ENCODE measurements at regions not wholly inside any gene's neighbourhood (a gene's known extent, or its start where the extent isn't known, plus 50 kb on each side); places are given as distances from the start of the nearest gene placed in this dataset.

GRCh38 chr9:16182784-16183183 is 629.9 kb downstream of the CCDC171 start:
- WGBS, 2 donors, result 83% methylated on average over 1 of the region's 6 CpGs; no CpG with 5 or more reads in 1 of the 2 donors
- no peak overlapping the region for H3K4me3 ChIP-seq
- H3K9me3 ChIP-seq, result no peaks in the 10 kb centered on the region
- DNase-seq, result no peak
- H3K4me1 ChIP-seq, result no peaks in the 10 kb centered on the region
- intact Hi-C loops (cut with DNase I), result no loop called here
- no peak overlapping the region for H3K27ac ChIP-seq
- no peak for TF ChIP-seq POLR2A (IDR thresholded peaks at IDR 0.05)
- TF ChIP-seq, protein P1, sequence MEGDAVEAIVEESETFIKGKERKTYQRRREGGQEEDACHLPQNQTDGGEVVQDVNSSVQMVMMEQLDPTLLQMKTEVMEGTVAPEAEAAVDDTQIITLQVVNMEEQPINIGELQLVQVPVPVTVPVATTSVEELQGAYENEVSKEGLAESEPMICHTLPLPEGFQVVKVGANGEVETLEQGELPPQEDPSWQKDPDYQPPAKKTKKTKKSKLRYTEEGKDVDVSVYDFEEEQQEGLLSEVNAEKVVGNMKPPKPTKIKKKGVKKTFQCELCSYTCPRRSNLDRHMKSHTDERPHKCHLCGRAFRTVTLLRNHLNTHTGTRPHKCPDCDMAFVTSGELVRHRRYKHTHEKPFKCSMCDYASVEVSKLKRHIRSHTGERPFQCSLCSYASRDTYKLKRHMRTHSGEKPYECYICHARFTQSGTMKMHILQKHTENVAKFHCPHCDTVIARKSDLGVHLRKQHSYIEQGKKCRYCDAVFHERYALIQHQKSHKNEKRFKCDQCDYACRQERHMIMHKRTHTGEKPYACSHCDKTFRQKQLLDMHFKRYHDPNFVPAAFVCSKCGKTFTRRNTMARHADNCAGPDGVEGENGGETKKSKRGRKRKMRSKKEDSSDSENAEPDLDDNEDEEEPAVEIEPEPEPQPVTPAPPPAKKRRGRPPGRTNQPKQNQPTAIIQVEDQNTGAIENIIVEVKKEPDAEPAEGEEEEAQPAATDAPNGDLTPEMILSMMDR (IDR thresholded peaks at IDR 0.05), result no peak
- no peaks in the 10 kb centered on the region for H3K36me3 ChIP-seq
- no peaks in the 10 kb centered on the region for H3K27me3 ChIP-seq

GRCh38 chr9:16184964-16185646 is 632.3 kb downstream of the CCDC171 start:
- Histone ChIP-seq H3K27ac (no peak overlapping the region), H3K4me1 (no peaks in the 10 kb centered on the region), H3K27me3 (no peaks in the 10 kb centered on the region), H3K9me3 (peaks cover 0 to 8% (median 0%) of the 10 kb centered on the region in 3 donors), H3K4me3 (no peak overlapping the region), H3K36me3 (no peaks in the 10 kb centered on the region)
- 86 to 93% methylated on average over 4 of the region's 4 CpGs for WGBS, 2 donors
- TF ChIP-seq POLR2A (IDR thresholded peaks at IDR 0.05), result no peak
- TF ChIP-seq, protein P1 (IDR thresholded peaks at IDR 0.05), result no peak
- intact Hi-C loops (cut with DNase I), result no loop called here
- no peak for DNase-seq

DNA sequence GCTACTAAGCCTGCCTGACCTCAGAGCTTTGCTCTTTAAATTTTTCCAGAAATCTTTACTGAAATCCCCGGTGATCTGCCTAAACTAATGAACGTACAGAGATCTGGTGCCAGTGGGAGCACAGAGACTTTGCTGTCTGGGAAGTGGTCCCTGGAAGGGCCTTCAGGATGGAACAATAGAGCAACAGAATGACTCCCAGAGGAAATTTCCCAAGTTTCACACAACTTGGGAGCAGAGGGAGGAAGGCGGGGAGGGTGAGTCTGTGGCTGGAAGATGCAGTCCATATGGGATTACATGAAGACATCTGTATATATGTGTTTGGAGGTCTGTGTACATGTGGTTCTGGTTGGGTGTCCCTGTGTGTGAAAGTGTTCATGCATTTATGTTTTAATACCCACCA is 638.3 kb downstream of the CCDC171 start:
- intact Hi-C loops (cut with DNase I), result no loop called here
- Histone ChIP-seq H3K36me3 (no peaks in the 10 kb centered on the region), H3K27ac (no peak overlapping the region), H3K4me3 (no peak overlapping the region), H3K27me3 (no peaks in the 10 kb centered on the region), H3K9me3 (peaks cover 0 to 8% (median 0%) of the 10 kb centered on the region in 3 donors), H3K4me1 (peaks cover 0 to 12% (median 10%) of the 10 kb centered on the region in 3 donors)
- 97 to 100% methylated on average over 1 to 3 of the region's 3 CpGs for WGBS, 2 donors
- no peak for DNase-seq
- TF ChIP-seq, protein P1 (IDR thresholded peaks at IDR 0.05), result no peak
- TF ChIP-seq POLR2A (IDR thresholded peaks at IDR 0.05), result no peak

DNA sequence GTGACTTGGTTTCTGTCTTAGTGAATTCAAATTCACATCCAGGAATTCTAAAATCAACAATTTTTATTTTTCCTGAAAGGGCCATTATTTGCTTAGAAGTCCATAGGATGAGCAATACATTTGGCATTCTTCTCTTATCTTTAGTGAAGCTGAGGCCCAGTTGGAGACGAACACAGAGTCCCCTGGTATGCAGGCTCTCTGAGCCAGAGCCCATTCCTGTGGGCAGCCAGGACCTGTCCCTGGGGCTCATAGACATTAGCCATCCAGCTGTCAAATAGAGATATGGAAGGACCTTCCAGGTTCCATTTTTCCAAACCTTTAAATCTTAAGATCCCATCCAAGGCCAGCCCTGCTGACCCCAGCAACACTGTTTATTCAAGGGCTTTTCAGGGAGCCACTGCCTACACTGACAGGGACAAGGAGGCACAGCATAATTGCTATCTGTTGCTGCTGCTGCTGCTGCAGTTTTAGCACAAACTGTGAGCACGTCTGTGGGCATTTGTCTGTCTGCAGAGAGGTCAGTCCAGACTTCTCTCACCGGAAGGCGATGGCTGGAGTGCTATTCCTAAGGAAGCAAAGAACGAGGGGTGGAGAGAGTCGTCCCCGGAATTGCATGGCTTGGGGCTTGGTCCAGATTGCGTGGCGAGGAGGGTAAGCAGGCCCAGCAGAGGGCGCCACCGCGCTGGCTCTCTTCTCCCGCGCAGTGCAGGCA is 639.0 kb downstream of the CCDC171 start:
- DNase-seq, result no peak
- peaks cover 0 to 8% (median 0%) of the 10 kb centered on the region in 3 donors for H3K9me3 ChIP-seq
- H3K4me3 ChIP-seq, result peak overlapping the region in 1 of 4 donors; percentile 34
- H3K36me3 ChIP-seq, result no peaks in the 10 kb centered on the region
- no peak overlapping the region for H3K27ac ChIP-seq
- intact Hi-C loops (cut with DNase I), result no loop called here
- WGBS, 2 donors, result 8 to 27% methylated on average over 11 to 14 of the region's 14 CpGs
- H3K27me3 ChIP-seq, result no peaks in the 10 kb centered on the region
- peaks cover 0 to 14% (median 10%) of the 10 kb centered on the region in 3 donors for H3K4me1 ChIP-seq
- TF ChIP-seq, protein P1 (IDR thresholded peaks at IDR 0.05), result peak in 5 of 6 experiments; percentile 69 to 80 (median 72)
- no peak for TF ChIP-seq POLR2A (IDR thresholded peaks at IDR 0.05)

DNA sequence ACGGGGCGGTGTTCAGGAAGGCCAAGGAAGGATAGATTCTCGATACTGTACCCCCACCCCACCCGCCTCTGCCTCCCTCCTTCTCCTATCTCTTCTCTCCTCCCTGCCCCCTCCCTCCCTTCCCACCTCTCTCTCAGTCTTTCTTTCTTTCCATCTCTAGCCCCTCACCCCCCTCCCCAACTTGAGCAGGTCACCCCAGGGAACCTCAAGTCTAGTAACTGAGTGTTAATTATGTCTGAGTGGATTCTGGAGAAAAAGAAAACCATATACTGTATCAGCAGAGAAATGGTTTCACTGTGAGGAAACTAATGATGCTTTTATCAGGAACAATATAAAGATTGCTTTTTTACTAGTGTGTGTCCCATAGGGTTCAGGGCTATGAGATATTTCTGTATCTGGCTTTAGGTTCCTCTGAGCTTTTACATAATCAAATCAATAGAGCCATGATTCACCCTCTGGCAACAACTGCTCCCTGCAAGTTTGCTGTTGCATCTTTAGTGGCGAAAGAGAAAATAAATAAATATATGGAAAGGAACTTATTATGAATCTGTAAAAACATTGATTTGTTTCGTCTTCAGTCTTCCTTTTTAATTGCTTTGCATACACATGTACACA is 639.7 kb downstream of the CCDC171 start:
- H3K27me3 ChIP-seq, result no peaks in the 10 kb centered on the region
- intact Hi-C loops (cut with DNase I), result no loop called here
- WGBS, 2 donors, result 29 to 38% methylated on average over 5 to 6 of the region's 6 CpGs
- H3K36me3 ChIP-seq, result no peaks in the 10 kb centered on the region
- H3K4me3 ChIP-seq, result peak overlapping the region in 1 of 4 donors; percentile 34
- TF ChIP-seq, protein P1 (IDR thresholded peaks at IDR 0.05), result no peak
- TF ChIP-seq POLR2A (IDR thresholded peaks at IDR 0.05), result no peak
- H3K27ac ChIP-seq, result no peak overlapping the region
- no peak for DNase-seq
- H3K9me3 ChIP-seq, result peaks cover 0 to 8% (median 0%) of the 10 kb centered on the region in 3 donors
- H3K4me1 ChIP-seq, result peaks cover 0 to 20% (median 10%) of the 10 kb centered on the region in 3 donors

Data from esophagus squamous epithelium (tissue), 5 donors.